GM23248 (cell line): ENCODE measurements at regions not wholly inside any gene's neighbourhood (a gene's known extent, or its start where the extent isn't known, plus 50 kb on each side); places are given as distances from the start of the nearest gene placed in this dataset.
A peak's percentile ranks its signal among the peaks of the same experiment; 100 is the strongest.

Source experiments
- DNase-seq: peaks from one replicate; pipeline ENCODE4 v3.0.0-alpha.2; 2015
- H2AFZ ChIP-seq: fragments of 200-600 bp; sonication (generic); 2 replicates; pipeline ENCODE4 v1.6.1; 2016; ENCODE audit warnings: antibody characterized with exemption
- H3F3A ChIP-seq: fragments of 200-600 bp; sonication (generic); 2 replicates; pipeline ENCODE4 v1.6.1; 2016; ENCODE audit warnings: mild to moderate bottlenecking, antibody characterized with exemption, mixed run types; ENCODE audit not compliant: insufficient read depth
- H3K27ac ChIP-seq: fragments of 200-600 bp; sonication (generic); 2 replicates; pipeline ENCODE4 v1.5.1; 2016; ENCODE audit warnings: mild to moderate bottlenecking
- H3K27me3 ChIP-seq: fragments of 200-600 bp; sonication (generic); replicated peaks from 2 replicates; pipeline ENCODE4 v1.6.1; 2016; ENCODE audit warnings: mild to moderate bottlenecking; ENCODE audit not compliant: insufficient read depth
- H3K36me3 ChIP-seq: fragments of 200-600 bp; sonication (generic); 2 replicates; pipeline ENCODE4 v1.6.1; 2016; ENCODE audit warnings: low read depth, mild to moderate bottlenecking
- H3K4me1 ChIP-seq: fragments of 200-600 bp; sonication (generic); 2 replicates; pipeline ENCODE4 v1.6.1; 2016; ENCODE audit warnings: mild to moderate bottlenecking; ENCODE audit not compliant: insufficient read depth
- H3K4me2 ChIP-seq: fragments of 200-600 bp; sonication (generic); one replicate; pipeline ENCODE4 v1.6.1; 2016; ENCODE audit warnings: mild to moderate bottlenecking; ENCODE audit not compliant: unreplicated experiment
- H3K4me3 ChIP-seq: fragments of 200-600 bp; sonication (generic); 2 replicates; pipeline ENCODE4 v1.5.1; 2016; ENCODE audit warnings: mild to moderate bottlenecking
- H3K79me2 ChIP-seq: fragments of 200-600 bp; sonication (generic); 2 replicates; pipeline ENCODE4 v1.6.1; 2016; ENCODE audit warnings: mild to moderate bottlenecking; ENCODE audit not compliant: insufficient read depth
- H3K9ac ChIP-seq: fragments of 200-600 bp; sonication (generic); 2 replicates; pipeline ENCODE4 v1.6.1; 2016; ENCODE audit warnings: mild to moderate bottlenecking
- H3K9me2 ChIP-seq: fragments of 200-600 bp; sonication (generic); 2 replicates; pipeline ENCODE4 v1.6.1; 2016; ENCODE audit warnings: mixed run types, mild to moderate bottlenecking, moderate library complexity; ENCODE audit not compliant: insufficient read depth
- H3K9me3 ChIP-seq: fragments of 200-600 bp; sonication (generic); one replicate; pipeline ENCODE4 v1.6.1; 2017; ENCODE audit warnings: low read depth
- H4K20me1 ChIP-seq: fragments of 200-600 bp; sonication (generic); 2 replicates; pipeline ENCODE4 v1.6.0; 2016; ENCODE audit not compliant: insufficient read depth
- EZH2 ChIP-seq: fragments of 200-600 bp; sonication (generic); IDR thresholded peaks from 2 replicates; pipeline ENCODE4 v1.6.1; 2018; ENCODE audit warnings: antibody characterized with exemption, mild to moderate bottlenecking; ENCODE audit not compliant: insufficient read depth, poor library complexity, severe bottlenecking
- EZH2phosphoT487 ChIP-seq: fragments of 200-600 bp; sonication (generic); IDR thresholded peaks from 2 replicates; pipeline ENCODE4 v1.6.1; 2018; ENCODE audit warnings: antibody characterized with exemption, moderate library complexity, mild to moderate bottlenecking, low read depth; ENCODE audit not compliant: insufficient read depth
- WGBS, 2 experiments: methylation state at CpG; one replicate each; pipeline ENCODE4 v1.1.6; 2015 to 2017; ENCODE audit warnings: low lambda C conversion rate in 2 of 2, low coverage in 1 of 2; ENCODE audit errors: missing lambda C conversion rate in 2 of 2; 5-methylcytosine and 5-hydroxymethylcytosine counted together
- in situ Hi-C: fragments of 300-500 bp; cut with MboI; formaldehyde crosslinking; loops from 2 replicates; pipeline ENCODE4 v1.15.0; 2020

GRCh38 chr7:22055226-22055625, 109.5 kb upstream of the CDCA7L start:
- no peaks in the 10 kb centered on the region for H3F3A ChIP-seq
- no peak overlapping the region for H3K9ac ChIP-seq
- no peaks in the 10 kb centered on the region for H4K20me1 ChIP-seq
- no peak overlapping the region for H3K4me2 ChIP-seq
- in situ Hi-C loops: no loop called here
- H3K4me3 ChIP-seq: no peak overlapping the region
- 19 to 25% methylated on average over 6 of the region's 6 CpGs for WGBS, 2 experiments
- H3K79me2 ChIP-seq: no peaks in the 10 kb centered on the region
- no peak overlapping the region for H3K27ac ChIP-seq
- H3K27me3 ChIP-seq: peaks cover 10% of the 10 kb centered on the region; the same call in 1 of the 2 replicates
- H3K36me3 ChIP-seq: no peaks in the 10 kb centered on the region
- H2AFZ ChIP-seq: no peak overlapping the region
- no peaks in the 10 kb centered on the region for H3K9me3 ChIP-seq
- H3K9me2 ChIP-seq: no peaks in the 10 kb centered on the region
- TF ChIP-seq EZH2phosphoT487 (no peak), EZH2 (no peak)
- H3K4me1 ChIP-seq: no peaks in the 10 kb centered on the region
- DNase-seq: no peak

DNA sequence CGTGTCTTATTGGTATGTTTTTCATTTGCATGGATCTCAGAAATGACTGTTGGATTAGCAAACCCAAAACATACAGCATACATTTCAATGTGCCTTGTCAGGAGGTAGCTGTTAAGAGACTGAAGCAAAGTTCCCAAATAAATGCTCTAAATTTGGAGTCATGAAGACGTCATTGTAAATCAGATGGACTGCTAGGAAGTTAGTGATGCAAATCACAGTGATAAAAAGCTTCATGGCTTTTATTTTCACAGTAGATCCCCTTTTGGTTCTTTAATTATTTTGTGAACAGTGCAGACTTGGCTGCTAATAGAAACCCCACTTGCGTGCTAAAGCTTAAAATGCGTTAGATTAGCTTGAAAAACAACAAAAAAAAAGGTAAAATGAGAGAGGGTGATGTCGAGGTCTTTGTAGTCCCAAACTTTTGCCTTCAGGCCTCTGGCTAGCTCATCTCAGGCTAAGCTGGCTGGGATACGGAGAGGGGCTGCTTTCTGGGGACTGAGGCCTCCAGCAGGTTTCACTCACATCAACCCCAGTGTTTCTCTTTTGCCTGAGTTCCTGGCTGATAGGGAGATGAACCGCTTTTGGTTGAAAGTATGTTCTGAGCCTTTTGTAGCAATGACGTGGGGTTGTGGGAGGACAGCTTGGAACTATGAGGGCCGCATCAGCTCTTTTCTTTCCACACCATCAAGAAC, 107.1 kb upstream of the CDCA7L start:
- Histone ChIP-seq H3K4me1 (no peaks in the 10 kb centered on the region), H3K79me2 (no peaks in the 10 kb centered on the region), H3F3A (no peaks in the 10 kb centered on the region), H4K20me1 (no peaks in the 10 kb centered on the region), H3K36me3 (no peaks in the 10 kb centered on the region), H3K4me2 (no peak overlapping the region), H3K27me3 (peaks cover 13% of the 10 kb centered on the region; the same call in 1 of the 2 replicates), H3K27ac (no peak overlapping the region), H3K9ac (no peak overlapping the region), H3K4me3 (no peak overlapping the region), H2AFZ (no peak overlapping the region), H3K9me3 (no peaks in the 10 kb centered on the region), H3K9me2 (no peaks in the 10 kb centered on the region)
- 40 to 42% methylated on average over 9 of the region's 9 CpGs for WGBS, 2 experiments
- TF ChIP-seq EZH2phosphoT487: no peak
- TF ChIP-seq EZH2: no peak
- in situ Hi-C loops: no loop called here
- no peak for DNase-seq

GRCh38 chr7:22051886-22052673, 106.4 kb upstream of the CDCA7L start:
- Histone ChIP-seq H3K9ac (no peak overlapping the region), H3K36me3 (no peaks in the 10 kb centered on the region), H3K27me3 (peaks cover 13% of the 10 kb centered on the region; the same call in 1 of the 2 replicates), H3K4me3 (no peak overlapping the region), H3K4me2 (no peak overlapping the region), H2AFZ (no peak overlapping the region), H3K27ac (no peak overlapping the region), H3K9me3 (no peaks in the 10 kb centered on the region), H4K20me1 (no peaks in the 10 kb centered on the region), H3K79me2 (no peaks in the 10 kb centered on the region), H3K9me2 (no peaks in the 10 kb centered on the region), H3F3A (no peaks in the 10 kb centered on the region), H3K4me1 (no peaks in the 10 kb centered on the region)
- WGBS, 2 experiments: 27 to 31% methylated on average over 14 of the region's 14 CpGs
- DNase-seq: peak; percentile 38
- no peak for TF ChIP-seq EZH2phosphoT487
- no peak for TF ChIP-seq EZH2
- in situ Hi-C loops: no loop called here

DNA sequence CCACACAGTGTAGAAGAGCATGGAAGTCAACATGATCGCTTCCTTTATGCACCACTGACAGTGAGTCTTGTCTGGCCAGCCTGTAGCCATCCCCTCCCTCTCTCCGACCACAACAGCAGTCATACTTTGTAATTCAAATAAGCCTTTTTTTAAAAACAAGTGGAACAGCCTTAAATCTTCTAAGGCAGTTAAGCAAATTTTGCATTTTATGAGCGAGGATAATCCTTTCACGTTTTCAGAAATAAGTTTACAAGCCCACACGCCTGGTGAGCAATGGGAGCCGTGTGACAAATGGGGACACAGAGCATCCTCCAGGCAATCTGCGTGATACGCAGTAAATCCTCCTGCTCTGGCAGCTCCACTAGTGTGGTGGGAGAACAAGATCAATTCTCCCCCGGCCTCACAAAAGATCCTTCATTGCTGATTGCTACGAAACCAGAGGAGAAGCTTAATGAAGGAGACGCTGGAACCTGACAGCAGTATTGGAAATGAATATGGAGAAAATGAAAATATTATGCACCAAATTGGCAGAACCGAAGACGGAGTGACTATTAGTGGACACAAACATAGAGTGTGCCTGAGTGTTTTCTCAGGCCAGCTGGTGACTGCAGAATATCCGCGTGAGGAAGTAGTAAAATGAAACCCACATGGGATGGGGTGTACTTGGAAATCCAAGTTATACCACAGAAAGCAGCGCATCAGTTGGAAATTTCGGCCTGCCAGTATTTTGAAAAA, 104.2 kb upstream of the CDCA7L start:
- in situ Hi-C loops: no loop called here
- TF ChIP-seq EZH2 (no peak), EZH2phosphoT487 (no peak)
- no peaks in the 10 kb centered on the region for H3F3A ChIP-seq
- H3K9me3 ChIP-seq: no peaks in the 10 kb centered on the region
- H3K36me3 ChIP-seq: no peaks in the 10 kb centered on the region
- no peak overlapping the region for H3K9ac ChIP-seq
- H4K20me1 ChIP-seq: no peaks in the 10 kb centered on the region
- no peak overlapping the region for H3K4me3 ChIP-seq
- no peak for DNase-seq
- no peak overlapping the region for H2AFZ ChIP-seq
- H3K27ac ChIP-seq: no peak overlapping the region
- 50 to 55% methylated on average over 17 of the region's 17 CpGs for WGBS, 2 experiments
- H3K4me2 ChIP-seq: no peak overlapping the region
- no peaks in the 10 kb centered on the region for H3K79me2 ChIP-seq
- peaks cover 13% of the 10 kb centered on the region; the same call in 1 of the 2 replicates for H3K27me3 ChIP-seq
- no peaks in the 10 kb centered on the region for H3K9me2 ChIP-seq
- no peaks in the 10 kb centered on the region for H3K4me1 ChIP-seq
